Tibial nerve (tissue), 4 donors: ENCODE measurements at regions not wholly inside any gene's neighbourhood (a gene's known extent, or its start where the extent isn't known, plus 50 kb on each side); places are given as distances from the start of the nearest gene placed in this dataset.
"Not testable (repeated sequence)": the region's sequence is repeated elsewhere in the genome, so short reads cannot be mapped to it uniquely, and the experiment has no call there.

Experiments used
- DNase-seq, 2 donors: peaks; one replicate each; pipeline ENCODE4 v3.0.0-alpha.2; 2019; ENCODE audit warnings: low spot score in 2 of 2
- H3K27ac ChIP-seq, 4 donors: fragments of 200-600 bp; sonication (generic) in 3 of 4; one replicate each; pipeline ENCODE4 v1.5.1; 2017 to 2019; ENCODE audit warnings: mild to moderate bottlenecking in 1 of 4
- H3K27me3 ChIP-seq, 2 donors: fragments of 200-600 bp; sonication (generic) in 1 of 2; one replicate each; pipeline versions ENCODE4 v1.5.1 to v1.6.0; 2017 to 2019
- H3K36me3 ChIP-seq, 3 donors: fragments of 200-600 bp; sonication (generic); one replicate each; pipeline ENCODE4 v1.5.1; 2018 to 2019
- H3K4me1 ChIP-seq, 4 donors: fragments of 200-600 bp; sonication (generic) in 3 of 4; one replicate each; pipeline ENCODE4 v1.5.1; 2017 to 2019
- H3K4me3 ChIP-seq, 4 donors: fragments of 200-600 bp; sonication (generic) in 3 of 4; one replicate each; pipeline ENCODE4 v1.5.1; 2017 to 2019; ENCODE audit warnings: mild to moderate bottlenecking in 1 of 4, moderate library complexity in 1 of 4
- H3K9me3 ChIP-seq, 4 donors: fragments of 200-600 bp; sonication (generic) in 3 of 4; one replicate each; pipeline ENCODE4 v1.5.1; 2017 to 2019
- EP300 ChIP-seq, 2 donors: sonication (generic); formaldehyde crosslinking; IDR thresholded peaks; one replicate each; pipeline ENCODE4 v1.6.1; 2017; ENCODE audit warnings: antibody characterized with exemption in 2 of 2, mild to moderate bottlenecking in 1 of 2
- POLR2A ChIP-seq, 2 donors: fragments of 450-650 bp; IDR thresholded peaks; one replicate each; pipeline ENCODE4 v1.6.1; 2017; ENCODE audit warnings: antibody characterized with exemption in 2 of 2, mild to moderate bottlenecking in 2 of 2, moderate library complexity in 2 of 2
- WGBS, 2 donors: methylation state at CpG; one replicate each; pipeline ENCODE4 v1.1.5; 2018; 5-methylcytosine and 5-hydroxymethylcytosine counted together
- TF ChIP-seq, protein P1 (sequence below), 5 experiments: fragments of 200-600 bp in 3 of 5; fragments of 450-650 bp in 2 of 5; sonication (generic) in 3 of 5; IDR thresholded peaks; one replicate each; pipeline ENCODE4 v1.5.1; 2016 to 2019; ENCODE audit warnings: antibody characterized with exemption in 5 of 5, mild to moderate bottlenecking in 3 of 5, moderate library complexity in 2 of 5

DNA sequence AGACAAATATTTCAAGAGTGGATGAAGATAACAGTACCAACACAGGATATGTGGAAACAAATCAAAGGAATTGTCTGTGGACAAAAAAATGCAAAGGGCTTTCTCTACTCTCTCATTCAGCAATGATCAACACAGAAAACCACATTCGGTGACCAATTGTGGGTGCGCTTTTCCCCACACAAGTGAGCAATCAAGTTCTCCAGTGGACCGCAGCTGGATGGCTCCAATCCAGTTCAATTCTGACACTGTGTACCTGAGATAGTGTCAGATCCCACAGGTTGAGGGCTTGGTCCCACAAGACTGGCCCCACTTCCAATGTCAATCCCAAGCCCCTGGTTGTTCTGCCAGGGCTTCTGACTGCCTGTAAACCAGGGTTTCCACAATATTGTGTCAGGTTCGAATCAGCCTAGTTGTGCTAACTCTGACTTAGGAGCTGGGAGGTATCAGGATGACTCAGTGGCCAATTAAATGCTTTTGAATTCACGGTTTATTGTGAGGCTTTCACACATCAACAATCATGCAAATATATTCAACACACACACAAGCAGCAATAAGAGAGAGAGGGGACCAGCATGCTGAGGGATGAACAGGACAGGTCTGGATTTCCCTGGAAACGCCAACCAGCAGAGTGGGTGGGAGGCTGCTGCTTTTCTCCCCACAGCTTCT, 87.0 kb upstream of the BTG3 start:
- no peaks in the 10 kb centered on the region for H3K9me3 ChIP-seq
- no peak overlapping the region for H3K4me3 ChIP-seq
- WGBS, 2 donors, result 83 to 88% methylated on average over 6 of the region's 6 CpGs
- no peak for DNase-seq
- no peaks in the 10 kb centered on the region for H3K36me3 ChIP-seq
- no peaks in the 10 kb centered on the region for H3K27me3 ChIP-seq
- TF ChIP-seq, protein P1, sequence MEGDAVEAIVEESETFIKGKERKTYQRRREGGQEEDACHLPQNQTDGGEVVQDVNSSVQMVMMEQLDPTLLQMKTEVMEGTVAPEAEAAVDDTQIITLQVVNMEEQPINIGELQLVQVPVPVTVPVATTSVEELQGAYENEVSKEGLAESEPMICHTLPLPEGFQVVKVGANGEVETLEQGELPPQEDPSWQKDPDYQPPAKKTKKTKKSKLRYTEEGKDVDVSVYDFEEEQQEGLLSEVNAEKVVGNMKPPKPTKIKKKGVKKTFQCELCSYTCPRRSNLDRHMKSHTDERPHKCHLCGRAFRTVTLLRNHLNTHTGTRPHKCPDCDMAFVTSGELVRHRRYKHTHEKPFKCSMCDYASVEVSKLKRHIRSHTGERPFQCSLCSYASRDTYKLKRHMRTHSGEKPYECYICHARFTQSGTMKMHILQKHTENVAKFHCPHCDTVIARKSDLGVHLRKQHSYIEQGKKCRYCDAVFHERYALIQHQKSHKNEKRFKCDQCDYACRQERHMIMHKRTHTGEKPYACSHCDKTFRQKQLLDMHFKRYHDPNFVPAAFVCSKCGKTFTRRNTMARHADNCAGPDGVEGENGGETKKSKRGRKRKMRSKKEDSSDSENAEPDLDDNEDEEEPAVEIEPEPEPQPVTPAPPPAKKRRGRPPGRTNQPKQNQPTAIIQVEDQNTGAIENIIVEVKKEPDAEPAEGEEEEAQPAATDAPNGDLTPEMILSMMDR (IDR thresholded peaks at IDR 0.05), result no peak
- TF ChIP-seq EP300 (IDR thresholded peaks at IDR 0.05), result no peak
- TF ChIP-seq POLR2A (IDR thresholded peaks at IDR 0.05), result no peak
- H3K4me1 ChIP-seq, result no peaks in the 10 kb centered on the region
- H3K27ac ChIP-seq, result no peak overlapping the region

DNA sequence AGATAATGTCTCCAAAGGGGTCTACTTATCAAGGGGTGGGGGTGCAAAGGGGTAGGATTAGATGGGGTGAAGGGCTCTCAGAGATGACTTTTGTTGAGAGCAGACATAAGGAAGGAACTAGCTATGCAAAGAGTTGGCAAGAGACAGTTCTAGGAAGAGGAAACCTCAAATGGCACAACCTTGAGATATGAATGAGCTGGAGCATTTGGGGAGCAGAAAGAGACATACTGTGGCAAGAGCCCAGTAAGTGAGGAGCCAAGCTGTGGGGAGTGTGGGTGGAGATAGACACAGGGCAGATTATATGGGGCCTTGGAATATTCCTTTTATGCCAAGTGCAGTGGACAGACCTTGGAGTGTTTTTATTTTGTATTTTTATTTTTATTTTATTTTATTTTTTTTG, 84.8 kb upstream of the BTG3 start:
- no peaks in the 10 kb centered on the region for H3K9me3 ChIP-seq
- H3K27ac ChIP-seq, result no peak overlapping the region
- no peak overlapping the region for H3K4me3 ChIP-seq
- H3K27me3 ChIP-seq, result no peaks in the 10 kb centered on the region
- no peaks in the 10 kb centered on the region for H3K36me3 ChIP-seq
- TF ChIP-seq EP300 (IDR thresholded peaks at IDR 0.05) (no peak), POLR2A (IDR thresholded peaks at IDR 0.05) (no peak)
- TF ChIP-seq, protein P1 (IDR thresholded peaks at IDR 0.05), result no peak
- DNase-seq, result no peak
- H3K4me1 ChIP-seq, result no peaks in the 10 kb centered on the region

DNA sequence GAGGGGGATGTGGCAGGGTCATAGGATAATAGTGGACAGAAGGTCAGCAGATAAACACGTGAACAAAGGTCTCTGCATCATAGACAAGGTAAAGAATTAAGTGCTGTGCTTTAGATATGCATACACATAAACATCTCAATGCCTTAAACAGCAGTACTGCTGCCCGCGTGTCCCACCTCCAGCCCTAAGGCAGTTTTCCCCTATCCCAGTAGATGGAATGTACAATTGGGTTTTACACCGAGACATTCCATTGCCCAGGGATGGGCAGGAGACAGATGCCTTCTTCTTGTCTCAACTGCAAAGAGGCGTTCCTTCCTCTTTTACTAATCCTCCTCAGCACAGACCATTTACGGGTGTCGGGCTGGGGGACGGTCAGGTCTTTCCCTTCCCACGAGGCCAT, 81.7 kb upstream of the BTG3 start:
- not testable (repeated sequence) for H3K36me3 ChIP-seq, H3K9me3 ChIP-seq, H3K27me3 ChIP-seq, H3K27ac ChIP-seq, DNase-seq, H3K4me3 ChIP-seq
- 76 to 81% methylated on average over 9 of the region's 9 CpGs for WGBS, 2 donors
- H3K4me1 ChIP-seq, result peaks cover 0 to 11% (median 0%) of the 10 kb centered on the region in 4 donors

DNA sequence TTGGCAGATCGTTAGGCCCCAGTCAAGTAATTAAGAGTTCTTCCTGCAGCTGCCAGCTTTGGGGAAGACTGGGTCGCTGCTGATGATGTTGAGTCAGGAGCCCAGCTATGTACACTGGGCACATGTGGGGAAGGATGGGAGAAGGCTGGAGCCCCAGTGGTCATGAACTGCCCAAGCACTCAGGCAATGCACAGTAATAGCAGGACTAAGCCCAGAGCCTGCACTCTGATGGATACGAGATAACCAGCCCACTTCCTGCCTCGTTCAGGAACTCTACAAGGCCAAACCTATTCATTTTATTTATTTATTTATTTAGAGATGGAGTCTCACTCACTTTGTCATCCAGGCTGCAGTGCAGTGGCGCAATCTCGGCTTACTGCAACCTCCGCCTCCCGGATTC, 81.1 kb upstream of the BTG3 start:
- no peak for DNase-seq

DNA sequence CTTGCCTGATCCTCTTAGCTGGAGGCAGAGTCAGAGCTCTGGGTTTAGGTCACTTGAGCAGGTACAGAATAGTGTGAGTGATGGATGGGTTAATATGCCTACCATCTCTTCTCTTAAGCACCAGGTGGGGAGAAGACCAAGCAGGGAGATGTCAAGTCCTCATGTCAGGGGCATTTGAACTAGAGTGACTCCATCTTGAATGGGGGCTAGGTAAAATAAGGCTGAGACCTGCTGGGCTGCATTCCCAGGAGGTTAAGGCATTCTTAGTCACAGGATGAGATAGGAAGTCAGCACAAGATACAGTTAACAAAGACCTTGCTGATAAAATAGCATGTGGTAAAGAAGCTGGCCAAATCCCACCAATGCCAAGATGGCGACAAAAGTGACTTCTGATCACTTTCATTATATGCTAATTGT, 77.4 kb upstream of the BTG3 start:
- DNase-seq, result no peak
- no peaks in the 10 kb centered on the region for H3K9me3 ChIP-seq
- 92 to 100% methylated on average over 1 of the region's 1 CpG for WGBS, 2 donors
- H3K4me3 ChIP-seq, result no peak overlapping the region
- no peak for TF ChIP-seq EP300 (IDR thresholded peaks at IDR 0.05)
- no peak for TF ChIP-seq POLR2A (IDR thresholded peaks at IDR 0.05)
- TF ChIP-seq, protein P1 (IDR thresholded peaks at IDR 0.05), result no peak
- no peaks in the 10 kb centered on the region for H3K27me3 ChIP-seq
- no peaks in the 10 kb centered on the region for H3K36me3 ChIP-seq
- H3K27ac ChIP-seq, result no peak overlapping the region
- peaks cover 0 to 18% (median 0%) of the 10 kb centered on the region in 4 donors for H3K4me1 ChIP-seq

More for the DNA sequence above, 81.1 kb upstream of the BTG3 start:
- no peak overlapping the region for H3K4me3 ChIP-seq
- peaks cover 0 to 17% (median 0%) of the 10 kb centered on the region in 4 donors for H3K4me1 ChIP-seq
- no peaks in the 10 kb centered on the region for H3K36me3 ChIP-seq
- 73 to 75% methylated on average over 8 of the region's 8 CpGs for WGBS, 2 donors
- no peak overlapping the region for H3K27ac ChIP-seq
- no peaks in the 10 kb centered on the region for H3K27me3 ChIP-seq
- TF ChIP-seq POLR2A (IDR thresholded peaks at IDR 0.05) (no peak), EP300 (IDR thresholded peaks at IDR 0.05) (no peak)
- TF ChIP-seq, protein P1 (IDR thresholded peaks at IDR 0.05), result no peak
- H3K9me3 ChIP-seq, result no peaks in the 10 kb centered on the region
